Hepatocyte (in vitro differentiated cells): ENCODE measurements at regions not wholly inside any gene's neighbourhood (a gene's known extent, or its start where the extent isn't known, plus 50 kb on each side); places are given as distances from the start of the nearest gene placed in this dataset.

Source experiments
- EZH2 ChIP-seq: fragments of 200-600 bp; sonication (generic); IDR thresholded peaks from 2 replicates; pipeline ENCODE4 v1.6.1; 2016; ENCODE audit warnings: antibody characterized with exemption, mild to moderate bottlenecking, borderline replicate concordance
- EZH2phosphoT487 ChIP-seq: fragments of 200-600 bp; sonication (generic); IDR thresholded peaks from one replicate; pipeline ENCODE4 v1.6.1; 2018; ENCODE audit warnings: antibody characterized with exemption, mild to moderate bottlenecking, low read depth, moderate library complexity; ENCODE audit not compliant: unreplicated experiment, severe bottlenecking
- TF ChIP-seq, protein P1 (sequence below): fragments of 200-600 bp; sonication (generic); IDR thresholded peaks from 2 replicates; pipeline ENCODE4 v1.5.1; 2016; ENCODE audit warnings: antibody characterized with exemption, mild to moderate bottlenecking; ENCODE audit not compliant: poor library complexity

DNA sequence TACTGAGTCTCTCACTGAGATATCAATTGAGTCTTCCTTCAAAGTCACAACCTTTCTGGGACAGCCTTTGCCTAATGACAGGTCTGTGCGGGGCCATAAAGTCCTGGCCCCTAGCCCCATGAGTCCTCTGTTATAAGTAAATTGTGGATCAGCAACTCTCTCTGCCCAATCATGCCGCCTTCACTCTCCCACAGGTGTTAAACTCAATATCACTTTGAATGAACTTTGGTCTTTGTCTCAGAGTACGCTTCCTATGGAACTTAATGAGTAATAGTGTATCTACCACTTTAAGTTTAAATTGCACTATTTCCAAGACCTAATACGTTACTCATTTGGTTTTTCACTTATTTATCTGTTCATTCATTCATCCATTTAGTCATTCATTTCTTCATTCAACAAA is 826.4 kb downstream of the TUSC7 start:
- TF ChIP-seq, protein P1, sequence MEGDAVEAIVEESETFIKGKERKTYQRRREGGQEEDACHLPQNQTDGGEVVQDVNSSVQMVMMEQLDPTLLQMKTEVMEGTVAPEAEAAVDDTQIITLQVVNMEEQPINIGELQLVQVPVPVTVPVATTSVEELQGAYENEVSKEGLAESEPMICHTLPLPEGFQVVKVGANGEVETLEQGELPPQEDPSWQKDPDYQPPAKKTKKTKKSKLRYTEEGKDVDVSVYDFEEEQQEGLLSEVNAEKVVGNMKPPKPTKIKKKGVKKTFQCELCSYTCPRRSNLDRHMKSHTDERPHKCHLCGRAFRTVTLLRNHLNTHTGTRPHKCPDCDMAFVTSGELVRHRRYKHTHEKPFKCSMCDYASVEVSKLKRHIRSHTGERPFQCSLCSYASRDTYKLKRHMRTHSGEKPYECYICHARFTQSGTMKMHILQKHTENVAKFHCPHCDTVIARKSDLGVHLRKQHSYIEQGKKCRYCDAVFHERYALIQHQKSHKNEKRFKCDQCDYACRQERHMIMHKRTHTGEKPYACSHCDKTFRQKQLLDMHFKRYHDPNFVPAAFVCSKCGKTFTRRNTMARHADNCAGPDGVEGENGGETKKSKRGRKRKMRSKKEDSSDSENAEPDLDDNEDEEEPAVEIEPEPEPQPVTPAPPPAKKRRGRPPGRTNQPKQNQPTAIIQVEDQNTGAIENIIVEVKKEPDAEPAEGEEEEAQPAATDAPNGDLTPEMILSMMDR: no peak
- TF ChIP-seq EZH2phosphoT487: no peak
- no peak for TF ChIP-seq EZH2
